ENCODE measurements at regions not wholly inside any gene's neighbourhood (a gene's known extent, or its start where the extent isn't known, plus 50 kb on each side); places are given as distances from the start of the nearest gene placed in this dataset.

DNA sequence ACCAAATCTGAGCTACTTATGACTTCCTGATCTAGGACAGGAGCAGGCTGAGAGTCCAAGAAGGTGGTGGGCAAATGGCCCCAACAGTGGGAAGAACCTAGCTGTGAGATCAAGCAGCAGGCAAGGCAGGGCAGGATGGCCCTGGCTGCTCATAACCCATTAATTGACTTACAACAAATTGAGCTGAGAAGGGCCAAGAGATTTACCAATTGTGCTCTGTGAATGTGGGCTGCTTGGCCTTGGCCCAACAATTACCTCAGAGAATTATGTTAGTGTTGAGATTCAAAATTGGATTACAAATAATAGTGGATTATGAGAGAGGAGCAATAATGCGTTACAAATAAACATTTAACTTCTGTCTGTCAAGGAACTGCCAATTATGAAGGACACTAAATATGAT is 956.5 kb downstream of the KCNMA1 start:
- CTCF ChIA-PET, result no interaction called here
- Mint-ChIP-seq H3K4me1 (ENCODE audit: low read depth, unreplicated experiment) (no peaks in the 10 kb centered on the region), H3K36me3 (ENCODE audit: insufficient read depth, unreplicated experiment) (no peaks in the 10 kb centered on the region), H3K27me3 (ENCODE audit: insufficient read depth, unreplicated experiment) (peaks cover 2% of the 10 kb centered on the region), H3K27ac (ENCODE audit: unreplicated experiment) (no peak overlapping the region), H3K4me3 (ENCODE audit: unreplicated experiment) (no peak overlapping the region), H3K9me3 (ENCODE audit: unreplicated experiment) (no peaks in the 10 kb centered on the region)
- no peaks in the 10 kb centered on the region; the same call in 1 of the 2 replicates for H3K27me3 ChIP-seq (replicated peaks; ENCODE audit: control insufficient read depth, insufficient read depth, low read length)
- no peaks in the 10 kb centered on the region for H3K9me3 ChIP-seq
- intact Hi-C loops (cut with micrococcal nuclease; ENCODE audit: unreplicated experiment), result no loop called here
- H3K36me3 ChIP-seq (ENCODE audit: control insufficient read depth, insufficient read depth, low read length), result no peaks in the 10 kb centered on the region
- BruUV-seq (replicated peaks), result no TSS peak
- H3K4me3 ChIP-seq (ENCODE audit: low read depth, low read length), result no peak overlapping the region
- POLR2A ChIA-PET, result no interaction called here
- no peak for DNase-seq
- TF ChIP-seq, protein P1, sequence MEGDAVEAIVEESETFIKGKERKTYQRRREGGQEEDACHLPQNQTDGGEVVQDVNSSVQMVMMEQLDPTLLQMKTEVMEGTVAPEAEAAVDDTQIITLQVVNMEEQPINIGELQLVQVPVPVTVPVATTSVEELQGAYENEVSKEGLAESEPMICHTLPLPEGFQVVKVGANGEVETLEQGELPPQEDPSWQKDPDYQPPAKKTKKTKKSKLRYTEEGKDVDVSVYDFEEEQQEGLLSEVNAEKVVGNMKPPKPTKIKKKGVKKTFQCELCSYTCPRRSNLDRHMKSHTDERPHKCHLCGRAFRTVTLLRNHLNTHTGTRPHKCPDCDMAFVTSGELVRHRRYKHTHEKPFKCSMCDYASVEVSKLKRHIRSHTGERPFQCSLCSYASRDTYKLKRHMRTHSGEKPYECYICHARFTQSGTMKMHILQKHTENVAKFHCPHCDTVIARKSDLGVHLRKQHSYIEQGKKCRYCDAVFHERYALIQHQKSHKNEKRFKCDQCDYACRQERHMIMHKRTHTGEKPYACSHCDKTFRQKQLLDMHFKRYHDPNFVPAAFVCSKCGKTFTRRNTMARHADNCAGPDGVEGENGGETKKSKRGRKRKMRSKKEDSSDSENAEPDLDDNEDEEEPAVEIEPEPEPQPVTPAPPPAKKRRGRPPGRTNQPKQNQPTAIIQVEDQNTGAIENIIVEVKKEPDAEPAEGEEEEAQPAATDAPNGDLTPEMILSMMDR (IDR thresholded peaks at IDR 0.05; ENCODE audit: insufficient read depth in 1 of 2, low read depth in 1 of 2, low read length in 1 of 2, severe bottlenecking in 1 of 2, unreplicated experiment in 1 of 2), result no peak
- H3K4me1 ChIP-seq, result no peaks in the 10 kb centered on the region

DNA sequence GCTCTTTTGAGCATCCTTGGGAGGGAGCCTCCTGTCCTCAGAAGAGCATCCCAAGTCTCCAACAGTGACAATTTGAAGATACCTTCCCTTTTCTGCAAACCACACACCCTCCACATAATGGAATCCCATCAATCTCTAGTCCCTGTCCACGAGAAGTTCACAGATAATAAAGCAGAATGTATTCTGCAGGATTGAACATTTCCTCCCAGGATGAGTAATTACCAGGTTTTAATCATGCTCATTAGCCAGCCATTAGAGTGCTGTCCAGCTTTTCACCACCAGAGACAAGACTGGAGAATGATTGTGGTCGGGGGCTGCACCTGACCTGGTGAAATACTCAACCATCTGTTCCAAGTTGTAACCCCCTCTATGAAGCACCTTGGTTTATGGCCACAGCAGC is 958.6 kb downstream of the KCNMA1 start:
- Histone ChIP-seq H3K9me3 (no peaks in the 10 kb centered on the region), H3K4me1 (no peaks in the 10 kb centered on the region), H3K4me3 (ENCODE audit: low read depth, low read length) (no peak overlapping the region), H3K27me3 (replicated peaks; ENCODE audit: control insufficient read depth, insufficient read depth, low read length) (no peaks in the 10 kb centered on the region; the same call in 1 of the 2 replicates), H3K36me3 (ENCODE audit: control insufficient read depth, insufficient read depth, low read length) (no peaks in the 10 kb centered on the region)
- TF ChIP-seq, protein P1 (IDR thresholded peaks at IDR 0.05; ENCODE audit: insufficient read depth in 1 of 2, low read depth in 1 of 2, low read length in 1 of 2, severe bottlenecking in 1 of 2, unreplicated experiment in 1 of 2), result no peak
- no TSS peak for BruUV-seq (replicated peaks)
- no peak for DNase-seq
- intact Hi-C loops (cut with micrococcal nuclease; ENCODE audit: unreplicated experiment), result no loop called here
- no peak overlapping the region for H3K4me3 Mint-ChIP-seq (ENCODE audit: unreplicated experiment)
- H3K4me1 Mint-ChIP-seq (ENCODE audit: low read depth, unreplicated experiment), result no peaks in the 10 kb centered on the region
- no peak overlapping the region for H3K27ac Mint-ChIP-seq (ENCODE audit: unreplicated experiment)
- peaks cover 2% of the 10 kb centered on the region for H3K27me3 Mint-ChIP-seq (ENCODE audit: insufficient read depth, unreplicated experiment)
- no peaks in the 10 kb centered on the region for H3K36me3 Mint-ChIP-seq (ENCODE audit: insufficient read depth, unreplicated experiment)
- ChIA-PET POLR2A (no interaction called here), CTCF (no interaction called here)
- no peaks in the 10 kb centered on the region for H3K9me3 Mint-ChIP-seq (ENCODE audit: unreplicated experiment)

DNA sequence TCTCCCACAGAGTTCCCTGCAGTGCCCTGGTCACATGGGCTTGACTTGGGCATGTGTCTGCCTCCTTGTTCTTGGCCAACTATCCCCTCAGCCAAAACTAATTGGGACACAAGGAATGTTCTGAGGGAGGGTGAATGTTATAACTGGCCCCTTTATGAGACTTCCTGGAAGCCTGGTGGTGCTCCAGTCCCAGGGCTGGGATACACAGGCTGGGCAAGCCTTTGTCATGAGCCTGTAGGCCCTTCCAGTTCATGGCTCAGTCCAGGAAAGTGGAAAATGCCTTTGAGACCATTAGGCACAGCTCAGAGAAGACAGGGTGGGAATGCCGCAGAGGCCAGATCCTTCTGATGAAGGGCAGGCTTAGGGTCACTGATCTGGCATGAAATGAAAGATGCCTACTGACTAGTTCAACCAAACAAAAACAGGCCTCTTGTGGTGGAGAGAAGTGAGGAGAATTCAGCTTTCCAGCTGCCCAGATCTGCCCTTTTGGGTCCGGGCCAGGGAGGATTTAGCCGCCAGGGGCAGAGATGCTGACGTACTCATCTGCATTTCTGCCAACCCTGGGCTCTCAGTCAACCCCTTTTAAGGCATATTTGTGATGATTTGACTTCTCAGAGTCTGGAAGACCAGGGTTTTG is 961.5 kb downstream of the KCNMA1 start:
- H3K4me3 ChIP-seq (ENCODE audit: low read depth, low read length), result no peak overlapping the region
- intact Hi-C loops (cut with micrococcal nuclease; ENCODE audit: unreplicated experiment), result no loop called here
- no peaks in the 10 kb centered on the region for H3K4me1 Mint-ChIP-seq (ENCODE audit: low read depth, unreplicated experiment)
- BruUV-seq (replicated peaks), result no TSS peak
- H3K36me3 Mint-ChIP-seq (ENCODE audit: insufficient read depth, unreplicated experiment), result no peaks in the 10 kb centered on the region
- no peaks in the 10 kb centered on the region for H3K36me3 ChIP-seq (ENCODE audit: control insufficient read depth, insufficient read depth, low read length)
- no peak overlapping the region for H3K27ac Mint-ChIP-seq (ENCODE audit: unreplicated experiment)
- H3K9me3 ChIP-seq, result no peaks in the 10 kb centered on the region
- H3K27me3 Mint-ChIP-seq (ENCODE audit: insufficient read depth, unreplicated experiment), result peaks cover 2% of the 10 kb centered on the region
- no peaks in the 10 kb centered on the region for H3K9me3 Mint-ChIP-seq (ENCODE audit: unreplicated experiment)
- no peaks in the 10 kb centered on the region; the same call in 1 of the 2 replicates for H3K27me3 ChIP-seq (replicated peaks; ENCODE audit: control insufficient read depth, insufficient read depth, low read length)
- TF ChIP-seq, protein P1 (IDR thresholded peaks at IDR 0.05; ENCODE audit: insufficient read depth in 1 of 2, low read depth in 1 of 2, low read length in 1 of 2, severe bottlenecking in 1 of 2, unreplicated experiment in 1 of 2), result no peak
- DNase-seq, result no peak
- ChIA-PET POLR2A (no interaction called here), CTCF (no interaction called here)
- no peaks in the 10 kb centered on the region for H3K4me1 ChIP-seq
- no peak overlapping the region for H3K4me3 Mint-ChIP-seq (ENCODE audit: unreplicated experiment)

Data from Caco-2 (cell line).